GM06990 (cell line): ENCODE measurements at regions not wholly inside any gene's neighbourhood (a gene's known extent, or its start where the extent isn't known, plus 50 kb on each side); places are given as distances from the start of the nearest gene placed in this dataset.
A peak's percentile ranks its signal among the peaks of the same experiment; 100 is the strongest.

ENCODE experiments used
- DNase-seq: peaks from one replicate; pipeline ENCODE4 v3.0.0-alpha.2; 2011; ENCODE audit not compliant: insufficient read length; ENCODE audit errors: extremely low read depth
- H3K27me3 ChIP-seq: replicated peaks from 2 replicates; pipeline ENCODE4 v1.6.0; 2011; ENCODE audit warnings: low read length; ENCODE audit not compliant: control insufficient read depth, insufficient read depth
- H3K36me3 ChIP-seq: 2 replicates; pipeline ENCODE4 v1.5.1; 2011; ENCODE audit warnings: low read length; ENCODE audit not compliant: control insufficient read depth, insufficient read depth
- H3K4me3 ChIP-seq: replicated peaks from 2 replicates; pipeline ENCODE4 v1.5.1; 2011; ENCODE audit warnings: low read depth, mild to moderate bottlenecking, control low read depth, low read length
- CTCF ChIP-seq: IDR thresholded peaks from 2 replicates; pipeline ENCODE4 v1.5.1; 2011; ENCODE audit warnings: low read length, control low read depth, mild to moderate bottlenecking, inconsistent platforms; ENCODE audit not compliant: insufficient read depth, poor library complexity, severe bottlenecking

- H3K36me3 ChIP-seq = no peaks in the 10 kb centered on the region
- no peak for DNase-seq
- H3K27me3 ChIP-seq = no peaks in the 10 kb centered on the region
- H3K4me3 ChIP-seq = no peak overlapping the region
- TF ChIP-seq CTCF = no peak
Measured at GRCh38 chr6:74936886-74937285, 269.0 kb downstream of the COL12A1 start.

- Histone ChIP-seq H3K27me3 (no peaks in the 10 kb centered on the region), H3K36me3 (no peaks in the 10 kb centered on the region), H3K4me3 (no peak overlapping the region)
- no peak for TF ChIP-seq CTCF
- no peak for DNase-seq
Measured at GRCh38 chr6:74932232-74932888, 273.5 kb downstream of the COL12A1 start.

GRCh38 chr6:74931558-74931957 is 274.3 kb downstream of the COL12A1 start:
- Histone ChIP-seq H3K27me3 (no peaks in the 10 kb centered on the region), H3K36me3 (no peaks in the 10 kb centered on the region), H3K4me3 (no peak overlapping the region)
- DNase-seq = no peak
- no peak for TF ChIP-seq CTCF

- DNase-seq = no peak
- no peak for TF ChIP-seq CTCF
Measured at GRCh38 chr6:74928203-74928602, 277.6 kb downstream of the COL12A1 start.

GRCh38 chr6:74927299-74927698 is 278.6 kb downstream of the COL12A1 start:
- no peaks in the 10 kb centered on the region for H3K36me3 ChIP-seq
- TF ChIP-seq CTCF = no peak

More at GRCh38 chr6:74928203-74928602, 277.6 kb downstream of the COL12A1 start:
- Histone ChIP-seq H3K36me3 (no peaks in the 10 kb centered on the region), H3K27me3 (no peaks in the 10 kb centered on the region), H3K4me3 (no peak overlapping the region)

GRCh38 chr6:74925683-74926082 is 280.2 kb downstream of the COL12A1 start:
- no peaks in the 10 kb centered on the region for H3K36me3 ChIP-seq
- H3K4me3 ChIP-seq = no peak overlapping the region
- no peaks in the 10 kb centered on the region for H3K27me3 ChIP-seq
- no peak for TF ChIP-seq CTCF
- DNase-seq = peak; percentile 26

More at GRCh38 chr6:74927299-74927698, 278.6 kb downstream of the COL12A1 start:
- Histone ChIP-seq H3K4me3 (no peak overlapping the region), H3K27me3 (no peaks in the 10 kb centered on the region)
- no peak for DNase-seq
